GM18870 (cell line): ENCODE measurements at regions not wholly inside any gene's neighbourhood (a gene's known extent, or its start where the extent isn't known, plus 50 kb on each side); places are given as distances from the start of the nearest gene placed in this dataset.

Experiments
- ATAC-seq: cut with Tn5 transposase; IDR thresholded peaks from one replicate; pipeline ENCODE4 v1.9.1; 2021; ENCODE audit warnings: moderate library complexity; ENCODE audit not compliant: unreplicated experiment

DNA sequence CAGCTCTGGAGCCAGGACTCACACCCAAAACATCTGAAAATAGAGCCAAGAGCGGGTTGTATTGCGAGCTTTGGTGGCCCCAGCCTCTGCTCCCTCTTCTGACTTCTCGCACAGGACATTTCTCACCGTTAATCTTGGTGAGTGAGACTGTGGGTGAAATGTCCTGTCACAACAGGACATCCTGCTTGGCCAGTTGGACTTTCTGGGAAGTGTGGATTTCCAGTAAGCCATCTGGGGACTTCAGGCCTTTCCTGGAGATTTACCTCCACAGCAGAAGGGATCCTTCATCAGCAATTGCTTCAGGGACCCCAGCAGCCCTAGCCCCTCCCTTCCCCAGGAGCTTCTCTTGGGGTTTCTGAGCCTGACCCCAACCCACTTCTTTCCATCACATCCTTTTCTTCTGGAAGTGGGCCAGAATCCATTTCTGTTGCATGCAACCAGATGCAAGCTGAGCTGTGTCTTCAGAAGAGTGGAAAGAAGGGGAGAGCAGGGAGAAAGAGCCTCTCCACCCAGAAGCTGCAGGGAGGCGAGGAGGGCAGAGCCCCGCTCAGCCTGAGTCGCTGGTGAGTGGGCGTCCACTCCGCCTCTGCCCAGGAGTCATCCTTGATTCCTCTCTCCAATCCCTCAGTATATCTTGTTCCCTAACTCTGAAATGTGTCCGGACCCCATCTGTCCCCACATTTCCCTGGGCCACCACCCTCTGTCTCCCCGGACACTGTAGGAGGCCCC, 50.3 kb upstream of the GADD45G start:
- ATAC-seq: no peak

DNA sequence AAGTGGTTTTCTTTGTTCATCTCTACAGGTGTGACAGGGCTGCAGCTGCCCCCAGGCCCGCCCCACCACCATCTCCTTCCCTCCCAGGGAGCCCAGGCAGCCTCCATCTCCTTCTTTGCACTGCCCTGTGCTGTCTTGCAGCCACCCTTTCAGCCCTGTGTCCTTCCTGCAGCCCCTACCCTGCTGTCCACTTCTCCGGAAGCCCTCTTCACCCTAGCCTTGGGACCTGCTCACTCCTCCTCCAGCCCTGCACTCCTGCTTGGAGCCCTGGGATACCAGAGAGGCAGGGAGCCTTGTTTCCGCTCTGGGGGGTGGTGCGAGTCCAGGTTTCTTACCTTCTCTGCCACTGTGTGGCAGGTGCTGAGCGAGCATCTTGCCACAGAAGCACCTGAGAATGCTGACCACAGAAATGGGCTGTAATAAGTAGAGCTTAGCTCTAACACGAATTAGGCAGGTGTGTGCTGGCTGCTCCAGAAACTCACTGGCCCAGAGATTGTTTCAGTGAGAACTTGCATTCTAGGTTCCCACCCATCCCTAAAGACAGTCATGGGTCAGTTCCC, 51.3 kb upstream of the GADD45G start:
- ATAC-seq: no peak

- ATAC-seq: no peak
Measured at GRCh38 chr9:89550346-89550927, 52.5 kb upstream of the SEMA4D start.

DNA sequence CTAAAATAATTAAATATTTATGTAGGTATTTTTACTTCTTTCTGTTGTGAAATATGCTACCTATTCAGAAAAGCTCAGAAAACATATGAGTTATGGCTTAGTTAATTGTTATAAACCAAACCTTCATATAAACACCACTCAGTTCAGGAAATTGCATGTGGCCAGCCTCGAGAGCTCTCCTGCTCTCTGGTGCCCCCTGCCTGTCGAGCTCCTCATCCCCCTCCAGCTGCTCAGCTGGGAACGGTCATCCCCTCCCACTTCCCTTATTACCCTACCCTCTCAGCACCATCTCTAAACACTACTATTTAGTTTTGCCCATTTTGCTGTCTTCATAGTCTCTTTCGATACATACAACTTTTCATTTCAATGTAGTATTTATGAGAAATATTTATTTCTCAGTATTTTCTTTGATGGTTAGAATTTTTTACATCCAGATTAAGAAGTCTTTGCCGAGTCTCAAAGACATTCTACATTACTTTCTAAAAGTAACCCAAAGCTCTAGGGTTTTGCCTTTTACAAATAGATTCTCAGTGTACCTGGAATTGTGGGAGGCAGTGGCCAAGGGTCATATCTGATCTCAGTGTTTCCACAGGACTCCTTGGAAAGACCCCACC, 51.2 kb upstream of the SEMA4D start:
- peak; percentile 74 for ATAC-seq

- no peak for ATAC-seq
Measured at GRCh38 chr9:89548071-89548638, 50.2 kb upstream of the SEMA4D start.
